Transverse colon (tissue), 4 donors: ENCODE measurements at regions not wholly inside any gene's neighbourhood (a gene's known extent, or its start where the extent isn't known, plus 50 kb on each side); places are given as distances from the start of the nearest gene placed in this dataset.

ENCODE experiments used
- CTCF ChIP-seq, 5 experiments: fragments of 200-600 bp in 3 of 5; fragments of 450-650 bp in 2 of 5; sonication (generic) in 3 of 5; IDR thresholded peaks; 1 replicate in 2 of 5; 2 replicates in 3 of 5; pipeline ENCODE4 v1.5.1; 2016 to 2017; ENCODE audit warnings: antibody characterized with exemption in 5 of 5, inconsistent platforms in 3 of 5, mild to moderate bottlenecking in 2 of 5, moderate library complexity in 1 of 5
- EP300 ChIP-seq: sonication (generic); formaldehyde crosslinking; IDR thresholded peaks from one replicate; pipeline ENCODE4 v1.6.1; 2017; ENCODE audit warnings: antibody characterized with exemption, low read depth
- POLR2A ChIP-seq: fragments of 450-650 bp; IDR thresholded peaks from one replicate; pipeline ENCODE4 v1.6.1; 2016; ENCODE audit warnings: antibody characterized with exemption, mild to moderate bottlenecking, moderate library complexity
- POLR2AphosphoS5 ChIP-seq, 3 donors: sonication (generic); formaldehyde crosslinking; IDR thresholded peaks; one replicate each; pipeline ENCODE4 v1.6.1; 2016; ENCODE audit warnings: antibody characterized with exemption in 3 of 3

- no peak for TF ChIP-seq CTCF (IDR thresholded peaks at IDR 0.05)
- TF ChIP-seq EP300, result no peak
- no peak for TF ChIP-seq POLR2AphosphoS5 (IDR thresholded peaks at IDR 0.05)
- TF ChIP-seq POLR2A, result no peak
These were observed 181.2 kb upstream of the TNFAIP3 start for GRCh38 chr6:137685798-137686375.
